Stimulated activated CD8-positive, alpha-beta memory T cell treated with anti-CD3 and anti-CD28 coated beads, Interleukin-12 subunit alpha, Interleukin-12 subunit beta, amount 100 ng/mL, for 4 hours (primary cell): ENCODE measurements at regions not wholly inside any gene's neighbourhood (a gene's known extent, or its start where the extent isn't known, plus 50 kb on each side); places are given as distances from the start of the nearest gene placed in this dataset.
"Not testable (repeated sequence)": the region's sequence is repeated elsewhere in the genome, so short reads cannot be mapped to it uniquely, and the experiment has no call there.

Experiments
- DNase-seq: peaks from one replicate; pipeline ENCODE4 v3.0.0-alpha.2; 2020; ENCODE audit warnings: low read depth

- no peak for DNase-seq
These were observed 234.3 kb upstream of the CCDC54 start for GRCh38 chr3:107142786-107143575.

- DNase-seq = no peak
These were observed 226.6 kb upstream of the CCDC54 start for GRCh38 chr3:107150675-107151074.

GRCh38 chr3:107153981-107154380 is 223.3 kb upstream of the CCDC54 start:
- DNase-seq = no peak

GRCh38 chr3:107172411-107172810 is 204.8 kb upstream of the CCDC54 start:
- no peak for DNase-seq

GRCh38 chr3:107184375-107184774 is 192.9 kb upstream of the CCDC54 start:
- DNase-seq = no peak

- DNase-seq = no peak
These were observed 189.0 kb upstream of the CCDC54 start for GRCh38 chr3:107188262-107188661.

GRCh38 chr3:107189158-107189791 is 188.0 kb upstream of the CCDC54 start:
- DNase-seq = no peak

- DNase-seq = no peak
These were observed 184.1 kb upstream of the CCDC54 start for GRCh38 chr3:107193116-107193515.

- DNase-seq = no peak
These were observed 178.6 kb upstream of the CCDC54 start for GRCh38 chr3:107198581-107199181.

- DNase-seq = no peak
These were observed 176.1 kb upstream of the CCDC54 start for GRCh38 chr3:107201146-107201545.

GRCh38 chr3:107202885-107203284 is 174.4 kb upstream of the CCDC54 start:
- DNase-seq = not testable (repeated sequence)

GRCh38 chr3:107204121-107204520 is 173.1 kb upstream of the CCDC54 start:
- no peak for DNase-seq

GRCh38 chr3:107205358-107205757 is 171.9 kb upstream of the CCDC54 start:
- DNase-seq = no peak

- no peak for DNase-seq
These were observed 171.1 kb upstream of the CCDC54 start for GRCh38 chr3:107206141-107206540.

- no peak for DNase-seq
These were observed 170.3 kb upstream of the CCDC54 start for GRCh38 chr3:107206945-107207344.

GRCh38 chr3:107208100-107208499 is 169.1 kb upstream of the CCDC54 start:
- DNase-seq = no peak

- DNase-seq = no peak
These were observed 168.4 kb upstream of the CCDC54 start for GRCh38 chr3:107208796-107209195.

- no peak for DNase-seq
These were observed 167.8 kb upstream of the CCDC54 start for GRCh38 chr3:107209302-107209990.

GRCh38 chr3:107211608-107212007 is 165.6 kb upstream of the CCDC54 start:
- DNase-seq = no peak

GRCh38 chr3:107212618-107213017 is 164.6 kb upstream of the CCDC54 start:
- no peak for DNase-seq

GRCh38 chr3:107213044-107213669 is 164.1 kb upstream of the CCDC54 start:
- no peak for DNase-seq

- no peak for DNase-seq
These were observed 161.0 kb upstream of the CCDC54 start for GRCh38 chr3:107216229-107216628.
